ENCODE measurements at regions not wholly inside any gene's neighbourhood (a gene's known extent, or its start where the extent isn't known, plus 50 kb on each side); places are given as distances from the start of the nearest gene placed in this dataset.

GRCh38 chr11:131307506-131307905 is 62.9 kb upstream of the NTM start:
- no peaks in the 10 kb centered on the region for H3K4me1 ChIP-seq
- H3K4me3 ChIP-seq (replicated peaks in 1 of 3) = no peak overlapping the region
- no peaks in the 10 kb centered on the region for H3K27me3 ChIP-seq
- 89 to 92% methylated on average over 6 of the region's 6 CpGs for WGBS, 2 donors
- no peak for DNase-seq
- TF ChIP-seq POLR2A (IDR thresholded peaks at IDR 0.05) = no peak
- TF ChIP-seq, protein P1, sequence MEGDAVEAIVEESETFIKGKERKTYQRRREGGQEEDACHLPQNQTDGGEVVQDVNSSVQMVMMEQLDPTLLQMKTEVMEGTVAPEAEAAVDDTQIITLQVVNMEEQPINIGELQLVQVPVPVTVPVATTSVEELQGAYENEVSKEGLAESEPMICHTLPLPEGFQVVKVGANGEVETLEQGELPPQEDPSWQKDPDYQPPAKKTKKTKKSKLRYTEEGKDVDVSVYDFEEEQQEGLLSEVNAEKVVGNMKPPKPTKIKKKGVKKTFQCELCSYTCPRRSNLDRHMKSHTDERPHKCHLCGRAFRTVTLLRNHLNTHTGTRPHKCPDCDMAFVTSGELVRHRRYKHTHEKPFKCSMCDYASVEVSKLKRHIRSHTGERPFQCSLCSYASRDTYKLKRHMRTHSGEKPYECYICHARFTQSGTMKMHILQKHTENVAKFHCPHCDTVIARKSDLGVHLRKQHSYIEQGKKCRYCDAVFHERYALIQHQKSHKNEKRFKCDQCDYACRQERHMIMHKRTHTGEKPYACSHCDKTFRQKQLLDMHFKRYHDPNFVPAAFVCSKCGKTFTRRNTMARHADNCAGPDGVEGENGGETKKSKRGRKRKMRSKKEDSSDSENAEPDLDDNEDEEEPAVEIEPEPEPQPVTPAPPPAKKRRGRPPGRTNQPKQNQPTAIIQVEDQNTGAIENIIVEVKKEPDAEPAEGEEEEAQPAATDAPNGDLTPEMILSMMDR (IDR thresholded peaks at IDR 0.05) = no peak
- intact Hi-C loops (cut with DNase I) = no loop called here
- H3K36me3 ChIP-seq = no peaks in the 10 kb centered on the region
- H3K27ac ChIP-seq = no peak overlapping the region
- H3K9me3 ChIP-seq = no peaks in the 10 kb centered on the region

DNA sequence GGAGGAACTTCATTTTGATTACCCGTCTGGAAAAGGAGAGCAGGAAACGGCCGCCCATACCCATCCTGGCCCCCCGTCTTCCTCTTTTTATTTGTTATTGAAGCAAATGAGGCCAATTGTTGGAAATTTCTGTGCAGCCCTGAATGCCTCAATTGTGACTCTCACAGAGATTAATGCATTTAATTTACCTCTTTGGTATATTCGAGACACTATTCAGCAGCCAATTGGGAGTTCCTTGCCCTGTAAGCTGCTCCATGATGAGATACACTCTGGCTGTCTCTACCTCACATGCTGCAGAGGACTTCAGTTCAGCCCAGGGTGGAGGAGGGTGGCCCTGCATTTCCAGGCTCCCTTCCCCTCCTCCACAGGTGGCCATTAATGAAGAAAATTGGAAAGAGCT is 60.6 kb upstream of the NTM start:
- WGBS, 2 donors = 83 to 84% methylated on average over 5 of the region's 5 CpGs
- DNase-seq = no peak
- Histone ChIP-seq H3K27me3 (no peaks in the 10 kb centered on the region), H3K9me3 (no peaks in the 10 kb centered on the region), H3K4me1 (no peaks in the 10 kb centered on the region), H3K27ac (no peak overlapping the region), H3K36me3 (no peaks in the 10 kb centered on the region), H3K4me3 (replicated peaks in 1 of 3) (no peak overlapping the region)
- TF ChIP-seq, protein P1 (IDR thresholded peaks at IDR 0.05) = no peak
- TF ChIP-seq POLR2A (IDR thresholded peaks at IDR 0.05) = no peak
- intact Hi-C loops (cut with DNase I) = no loop called here

- H3K27ac ChIP-seq = no peak overlapping the region
- intact Hi-C loops (cut with DNase I) = no loop called here
- DNase-seq = no peak
- WGBS, 2 donors = 67 to 79% methylated on average over 10 of the region's 10 CpGs
- no peak overlapping the region for H3K4me3 ChIP-seq (replicated peaks in 1 of 3)
- no peaks in the 10 kb centered on the region for H3K9me3 ChIP-seq
- H3K4me1 ChIP-seq = no peaks in the 10 kb centered on the region
- no peaks in the 10 kb centered on the region for H3K36me3 ChIP-seq
- TF ChIP-seq, protein P1 (IDR thresholded peaks at IDR 0.05) = no peak
- no peak for TF ChIP-seq POLR2A (IDR thresholded peaks at IDR 0.05)
- H3K27me3 ChIP-seq = no peaks in the 10 kb centered on the region
Observed at GRCh38 chr11:131311776-131312514, 58.5 kb upstream of the NTM start.

All from thyroid gland (tissue), 4 donors.